Lower leg skin (tissue), 4 donors: ENCODE measurements at regions not wholly inside any gene's neighbourhood (a gene's known extent, or its start where the extent isn't known, plus 50 kb on each side); places are given as distances from the start of the nearest gene placed in this dataset.

Experiments used
- DNase-seq, 2 donors: peaks; one replicate each; pipeline ENCODE4 v3.0.0-alpha.2; 2019; ENCODE audit warnings: low spot score in 2 of 2
- H3K4me3 ChIP-seq: fragments of 200-600 bp; sonication (generic); 2 replicates; pipeline ENCODE4 v1.5.1; 2017; ENCODE audit warnings: mild to moderate bottlenecking, low read depth; ENCODE audit not compliant: poor library complexity, severe bottlenecking
- POLR2A ChIP-seq, 2 donors: fragments of 450-650 bp; IDR thresholded peaks; one replicate each; pipeline ENCODE4 v1.6.1; 2016 to 2017; ENCODE audit warnings: antibody characterized with exemption in 2 of 2, mild to moderate bottlenecking in 1 of 2, moderate library complexity in 1 of 2
- WGBS, 2 donors: methylation state at CpG; one replicate each; pipeline ENCODE4 v1.1.5; 2018; 5-methylcytosine and 5-hydroxymethylcytosine counted together
- intact Hi-C: fragments of 100-400 bp; cut with DNase I; formaldehyde crosslinking; loops from one replicate; pipeline ENCODE4 v1.15.0; 2023; ENCODE audit warnings: low total_unique reads
- TF ChIP-seq, protein P1 (sequence below), 3 donors: fragments of 450-650 bp; IDR thresholded peaks; one replicate each; pipeline ENCODE4 v1.5.1; 2016; ENCODE audit warnings: antibody characterized with exemption in 3 of 3, mild to moderate bottlenecking in 3 of 3, moderate library complexity in 2 of 3

DNA sequence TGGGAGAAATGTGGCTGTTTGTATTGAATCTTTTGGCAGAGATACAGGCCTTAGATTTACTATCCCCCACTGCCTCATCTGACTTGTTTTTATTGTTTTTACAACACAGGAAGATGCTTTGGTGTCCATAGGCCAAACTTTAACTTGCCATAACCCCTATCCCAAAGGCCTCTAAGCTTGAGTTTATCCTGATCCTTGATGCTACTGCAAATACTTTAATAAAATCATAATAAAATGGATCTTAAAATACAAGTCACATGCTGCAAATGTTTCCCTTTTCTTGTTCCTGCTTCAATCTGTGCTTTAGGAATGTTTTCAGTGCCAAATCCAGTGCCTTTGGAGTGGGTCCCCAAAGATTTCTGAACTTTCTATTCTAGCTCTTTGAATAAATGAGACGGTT, 770.6 kb downstream of the DACH1 start:
- intact Hi-C loops, result no loop called here
- DNase-seq, result no peak
- TF ChIP-seq, protein P1, sequence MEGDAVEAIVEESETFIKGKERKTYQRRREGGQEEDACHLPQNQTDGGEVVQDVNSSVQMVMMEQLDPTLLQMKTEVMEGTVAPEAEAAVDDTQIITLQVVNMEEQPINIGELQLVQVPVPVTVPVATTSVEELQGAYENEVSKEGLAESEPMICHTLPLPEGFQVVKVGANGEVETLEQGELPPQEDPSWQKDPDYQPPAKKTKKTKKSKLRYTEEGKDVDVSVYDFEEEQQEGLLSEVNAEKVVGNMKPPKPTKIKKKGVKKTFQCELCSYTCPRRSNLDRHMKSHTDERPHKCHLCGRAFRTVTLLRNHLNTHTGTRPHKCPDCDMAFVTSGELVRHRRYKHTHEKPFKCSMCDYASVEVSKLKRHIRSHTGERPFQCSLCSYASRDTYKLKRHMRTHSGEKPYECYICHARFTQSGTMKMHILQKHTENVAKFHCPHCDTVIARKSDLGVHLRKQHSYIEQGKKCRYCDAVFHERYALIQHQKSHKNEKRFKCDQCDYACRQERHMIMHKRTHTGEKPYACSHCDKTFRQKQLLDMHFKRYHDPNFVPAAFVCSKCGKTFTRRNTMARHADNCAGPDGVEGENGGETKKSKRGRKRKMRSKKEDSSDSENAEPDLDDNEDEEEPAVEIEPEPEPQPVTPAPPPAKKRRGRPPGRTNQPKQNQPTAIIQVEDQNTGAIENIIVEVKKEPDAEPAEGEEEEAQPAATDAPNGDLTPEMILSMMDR (IDR thresholded peaks at IDR 0.05), result no peak
- no peak for TF ChIP-seq POLR2A (IDR thresholded peaks at IDR 0.05)
- WGBS, 2 donors, result 39 to 53% methylated on average over 1 of the region's 1 CpG
- H3K4me3 ChIP-seq, result no peak overlapping the region

DNA sequence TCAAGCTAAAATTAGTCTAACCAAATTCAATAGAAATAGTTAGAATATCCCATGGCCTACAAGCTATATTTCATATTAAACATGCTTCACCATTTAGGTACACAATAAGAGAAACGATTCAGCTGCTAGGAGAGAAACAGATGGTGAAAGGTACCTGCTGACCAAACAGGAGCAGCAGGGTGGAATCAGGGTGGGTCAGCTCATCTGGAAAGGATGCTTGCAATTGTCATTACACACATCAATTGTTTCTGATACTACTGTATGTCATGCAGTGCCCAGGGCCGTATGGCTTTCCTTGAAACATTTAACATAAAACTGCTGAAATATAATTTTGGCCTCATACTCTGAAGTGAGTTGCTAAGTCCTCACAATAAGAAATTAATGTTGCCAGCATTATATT, 776.0 kb downstream of the DACH1 start:
- TF ChIP-seq, protein P1 (IDR thresholded peaks at IDR 0.05), result no peak
- no peak for TF ChIP-seq POLR2A (IDR thresholded peaks at IDR 0.05)
- DNase-seq, result no peak
- 55 to 57% methylated on average over 2 of the region's 2 CpGs for WGBS, 2 donors
- H3K4me3 ChIP-seq, result no peak overlapping the region
- intact Hi-C loops, result no loop called here

DNA sequence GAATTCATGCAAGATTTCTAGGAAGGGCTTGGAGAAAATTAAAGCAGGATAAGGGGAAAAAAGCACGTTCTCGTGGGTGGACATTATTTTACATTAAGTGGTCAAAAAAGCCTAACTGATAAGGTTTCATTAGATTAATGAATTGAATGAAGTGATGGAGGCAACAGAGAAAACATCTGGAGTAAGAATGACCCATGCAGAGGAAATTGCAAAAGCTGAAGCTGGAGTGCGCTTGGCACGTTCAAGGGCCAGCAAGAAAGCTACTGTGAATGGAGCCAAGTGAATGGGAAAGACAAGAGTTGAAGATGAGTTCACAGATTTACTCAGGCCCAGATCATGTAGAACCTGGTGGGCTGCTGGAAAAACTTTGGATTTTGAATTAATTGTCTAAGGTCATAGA, 777.9 kb downstream of the DACH1 start:
- WGBS, 2 donors, result 83 to 90% methylated on average over 4 of the region's 4 CpGs
- H3K4me3 ChIP-seq, result no peak overlapping the region
- DNase-seq, result no peak
- TF ChIP-seq, protein P1 (IDR thresholded peaks at IDR 0.05), result no peak
- intact Hi-C loops, result no loop called here

DNA sequence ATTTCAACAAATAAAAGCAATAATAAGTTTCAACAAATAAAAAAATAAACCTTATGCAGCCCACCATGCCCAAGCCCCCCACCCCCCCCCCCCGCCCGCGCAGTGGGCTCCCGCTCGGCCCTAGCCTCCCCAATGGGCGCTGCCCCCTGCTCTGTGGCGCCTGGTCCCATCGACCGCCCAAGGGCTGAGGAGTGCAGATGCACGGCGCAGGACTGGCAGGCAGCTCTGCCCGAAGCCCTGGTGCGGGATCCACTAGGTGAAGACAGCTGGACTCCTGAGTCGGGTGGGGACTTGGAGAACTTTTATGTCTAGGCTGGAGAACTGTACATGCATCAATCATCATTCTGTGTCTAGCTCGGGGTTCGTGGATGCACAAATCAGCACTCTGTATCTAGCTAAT, 779.6 kb downstream of the DACH1 start:
- DNase-seq, result no peak
- TF ChIP-seq, protein P1 (IDR thresholded peaks at IDR 0.05), result no peak
- TF ChIP-seq POLR2A (IDR thresholded peaks at IDR 0.05), result no peak
- 88 to 93% methylated on average over 11 to 16 of the region's 16 CpGs for WGBS, 2 donors
- intact Hi-C loops, result no loop called here
- H3K4me3 ChIP-seq, result no peak overlapping the region

DNA sequence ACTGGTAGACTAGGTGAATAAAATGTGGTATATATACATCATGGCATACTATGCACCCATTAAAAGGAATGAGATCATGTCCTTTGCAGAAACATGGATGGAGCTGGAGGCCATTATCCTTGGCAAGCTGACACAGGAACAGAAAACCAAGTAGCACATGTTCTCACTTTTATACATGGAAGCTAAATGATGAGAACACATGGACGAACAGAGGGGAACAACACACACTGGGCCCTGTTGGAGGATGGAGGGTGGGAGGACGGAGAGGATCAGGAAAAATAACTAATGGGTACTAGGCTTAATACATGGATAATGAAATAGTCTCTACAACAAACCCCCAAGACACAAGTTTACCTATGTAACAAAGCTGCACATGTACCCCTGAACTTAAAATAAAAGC, 780.0 kb downstream of the DACH1 start:
- intact Hi-C loops, result no loop called here
- WGBS, 2 donors, result 76 to 83% methylated on average over 2 of the region's 2 CpGs

DNA sequence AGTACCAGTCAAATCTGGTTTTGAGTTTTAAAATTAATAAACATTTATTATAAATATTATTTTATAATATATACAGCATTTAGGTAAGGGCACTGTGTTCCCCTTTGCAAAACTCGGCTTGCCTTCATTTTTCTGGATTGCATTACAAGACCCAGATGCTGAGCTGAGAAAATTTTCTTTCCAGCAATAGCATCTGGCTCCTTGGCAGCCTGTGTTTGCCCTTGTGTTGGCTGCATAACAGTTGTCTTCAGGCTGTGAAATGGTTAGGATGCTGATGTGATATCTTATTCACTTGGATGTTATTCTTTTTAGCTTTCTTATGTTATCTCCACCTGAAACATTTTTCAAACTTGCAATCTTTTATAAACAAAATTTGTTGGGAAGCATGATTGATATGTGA, 784.4 kb downstream of the DACH1 start:
- no peak for TF ChIP-seq POLR2A (IDR thresholded peaks at IDR 0.05)
- TF ChIP-seq, protein P1 (IDR thresholded peaks at IDR 0.05), result no peak
- DNase-seq, result no peak
- WGBS, 2 donors, result 50 to 55% methylated on average over 1 of the region's 1 CpG
- intact Hi-C loops, result no loop called here
- H3K4me3 ChIP-seq, result no peak overlapping the region

More for the DNA sequence above, 780.0 kb downstream of the DACH1 start:
- no peak for DNase-seq
- no peak overlapping the region for H3K4me3 ChIP-seq
- TF ChIP-seq, protein P1 (IDR thresholded peaks at IDR 0.05), result no peak
- no peak for TF ChIP-seq POLR2A (IDR thresholded peaks at IDR 0.05)
